GM12878 (cell line): ENCODE measurements at regions not wholly inside any gene's neighbourhood (a gene's known extent, or its start where the extent isn't known, plus 50 kb on each side); places are given as distances from the start of the nearest gene placed in this dataset.

Source experiments
- ATAC-seq: fragments of 200-7000 bp; cut with Tn5 transposase; 3 replicates; pipeline ENCODE4 v1.9.1; 2020; ENCODE audit warnings: mild to moderate bottlenecking, moderate library complexity
- BruUV-seq: library from RNA; stranded (reverse); fragments of 400-500 nt; replicated peaks from 2 replicates; lab custom pipeline; 2021; lab: Mats Ljungman, UMichigan
- CTCF ChIA-PET: fragments of 300-600 bp; sonication (Branson Sonifier 250); formaldehyde crosslinking; extraction: SDS; loops from one replicate; lab custom pipeline; 2021; ENCODE audit warnings: inconsistent platforms; lab: Yijun Ruan, JAX
- POLR2A ChIA-PET: fragments of 350-600 bp; formaldehyde crosslinking; extraction: SDS; loops from one replicate; lab custom pipeline; 2021; ENCODE audit warnings: inconsistent platforms; lab: Charles Lee
- RAD21 ChIA-PET: fragments of 300-600 bp; sonication (Branson Sonifier 250); formaldehyde crosslinking; loops from one replicate; lab custom pipeline; 2023; ENCODE audit warnings: antibody characterized with exemption; ENCODE audit not compliant: unreplicated experiment; lab: Charles Lee
- SMC1A ChIA-PET: fragments of 300-600 bp; sonication (Branson Sonifier 250); formaldehyde crosslinking; loops from one replicate; lab custom pipeline; 2023; ENCODE audit not compliant: unreplicated experiment, uncharacterized antibody; lab: Charles Lee
- DNase-seq: peaks from one replicate; pipeline ENCODE4 v3.0.0-alpha.2; 2011; ENCODE audit warnings: low read depth, low spot score
- FAIRE-seq: peaks from 3 replicates; lab custom pipeline; 2011; peaks lifted over from hg19 to GRCh38; lab: Jason Lieb, UNC
- H2AFZ ChIP-seq: 2 replicates; pipeline ENCODE4 v1.6.0; 2011; ENCODE audit warnings: low read depth, low read length, control low read depth; ENCODE audit not compliant: control insufficient read depth
- H3K27ac ChIP-seq: 2 replicates; pipeline ENCODE4 v1.5.1; 2011; ENCODE audit warnings: control low read depth; ENCODE audit not compliant: control insufficient read depth, insufficient read depth
- H3K27me3 ChIP-seq, 2 experiments: replicated peaks in 1 of 2; 2 replicates each; pipeline versions ENCODE4 v1.6.0 to v1.6.1; 2011; ENCODE audit warnings: low read length in 1 of 2; ENCODE audit not compliant: control insufficient read depth in 2 of 2, insufficient read depth in 2 of 2
- H3K36me3 ChIP-seq, 2 experiments: 2 replicates each; pipeline ENCODE4 v1.5.1; 2011; ENCODE audit warnings: low read length in 1 of 2; ENCODE audit not compliant: control insufficient read depth in 2 of 2, insufficient read depth in 2 of 2
- H3K4me1 ChIP-seq: 2 replicates; pipeline ENCODE4 v1.6.1; 2011; ENCODE audit warnings: mild to moderate bottlenecking, low read length, moderate library complexity, mixed read lengths; ENCODE audit not compliant: control insufficient read depth, insufficient read depth
- H3K4me2 ChIP-seq: 2 replicates; pipeline ENCODE4 v1.6.0; 2011; ENCODE audit warnings: control low read depth; ENCODE audit not compliant: control insufficient read depth, insufficient read depth
- H3K4me3 ChIP-seq: fragments of 200-600 bp; sonication (generic); 2 replicates; pipeline ENCODE4 v1.5.1; 2016
- H3K79me2 ChIP-seq: 2 replicates; pipeline ENCODE4 v1.6.0; 2011; ENCODE audit warnings: low read length; ENCODE audit not compliant: control insufficient read depth, insufficient read depth
- H3K9ac ChIP-seq: 2 replicates; pipeline ENCODE4 v1.8.0; 2011; ENCODE audit warnings: low read length, control low read depth, mixed read lengths; ENCODE audit not compliant: control insufficient read depth, insufficient read depth
- H3K9me3 ChIP-seq: replicated peaks from 3 replicates; pipeline ENCODE4 v1.5.1; 2011; ENCODE audit warnings: mild to moderate bottlenecking, low read length; ENCODE audit not compliant: control insufficient read depth, insufficient read depth
- H4K20me1 ChIP-seq: 2 replicates; pipeline ENCODE4 v1.6.0; 2011; ENCODE audit not compliant: control insufficient read depth, insufficient read depth
- BHLHE40 ChIP-seq, 2 experiments: fragments of 450-650 bp in 1 of 2; IDR thresholded peaks; 2 replicates each; pipeline ENCODE4 v1.6.1; 2011 to 2017; ENCODE audit warnings: low read depth in 2 of 2, borderline replicate concordance in 1 of 2, improper control_type of control experiment in 1 of 2, low read length in 1 of 2, mild to moderate bottlenecking in 1 of 2
- CHD1 ChIP-seq: IDR thresholded peaks from 2 replicates; pipeline ENCODE4 v1.6.1; 2012; ENCODE audit warnings: low read depth, low read length, improper control_type of control experiment
- ELK1 ChIP-seq: IDR thresholded peaks from 2 replicates; pipeline ENCODE4 v1.6.1; 2012; ENCODE audit warnings: low read depth, low read length, improper control_type of control experiment
- ETV6 ChIP-seq, 2 experiments: fragments of 450-650 bp in 1 of 2; IDR thresholded peaks in 1 of 2; conservative IDR thresholded peaks in 1 of 2; 2 replicates each; pipeline ENCODE4 v1.6.1; 2014; ENCODE audit warnings: antibody characterized with exemption in 1 of 2, borderline replicate concordance in 1 of 2, low read depth in 1 of 2, mild to moderate bottlenecking in 1 of 2, moderate library complexity in 1 of 2
- FOXM1 ChIP-seq: IDR thresholded peaks from 2 replicates; pipeline ENCODE4 v1.6.1; 2012; ENCODE audit warnings: low read depth, mild to moderate bottlenecking, inconsistent platforms, low read length, moderate library complexity
- IRF4 ChIP-seq: IDR thresholded peaks from 2 replicates; pipeline ENCODE4 v1.6.1; 2011; ENCODE audit warnings: low read depth, low read length
- JUNB ChIP-seq: IDR thresholded peaks from 2 replicates; pipeline ENCODE4 v1.6.1; 2016; ENCODE audit warnings: antibody characterized with exemption, mild to moderate bottlenecking
- NR2C2 ChIP-seq: IDR thresholded peaks from 2 replicates; pipeline ENCODE4 v1.6.1; 2011; ENCODE audit warnings: borderline replicate concordance, low read depth; ENCODE audit not compliant: control insufficient read depth, insufficient read length
- RAD21 ChIP-seq: IDR thresholded peaks from 2 replicates; pipeline ENCODE4 v1.6.1; 2011; ENCODE audit warnings: mild to moderate bottlenecking, low read depth, low read length, moderate library complexity; ENCODE audit not compliant: insufficient read depth
- RAD51 ChIP-seq: fragments of 450-650 bp; IDR thresholded peaks from 2 replicates; pipeline ENCODE4 v1.6.1; 2016; ENCODE audit warnings: moderate library complexity, mild to moderate bottlenecking, inconsistent platforms
- RBBP5 ChIP-seq: fragments of 200-600 bp; sonication (generic); conservative IDR thresholded peaks from 2 replicates; pipeline ENCODE4 v1.6.1; 2016
- SIN3A ChIP-seq: IDR thresholded peaks from 2 replicates; pipeline ENCODE4 v1.6.1; 2012; ENCODE audit warnings: low read depth, low read length, improper control_type of control experiment
- TCF3 ChIP-seq: IDR thresholded peaks from 2 replicates; pipeline ENCODE4 v1.6.1; 2012; ENCODE audit warnings: low read depth, mild to moderate bottlenecking, low read length, borderline replicate concordance; ENCODE audit not compliant: insufficient read depth
- USF1 ChIP-seq: IDR thresholded peaks from 2 replicates; pipeline ENCODE4 v1.6.1; 2011; ENCODE audit warnings: borderline replicate concordance, low read depth, mild to moderate bottlenecking, moderate library complexity, mixed read lengths, low read length; ENCODE audit not compliant: insufficient read depth; ENCODE audit errors: extremely low read length
- ZNF274 ChIP-seq: IDR thresholded peaks from one replicate; pipeline ENCODE4 v1.8.0; 2011; ENCODE audit not compliant: insufficient read length, insufficient read depth
- WGBS: methylation state at CpG from one replicate; pipeline ENCODE4 v1.1.6; 2016; ENCODE audit warnings: low lambda C conversion rate; ENCODE audit not compliant: insufficient replicate concordance, insufficient coverage; ENCODE audit errors: missing lambda C conversion rate; 5-methylcytosine and 5-hydroxymethylcytosine counted together
- in situ Hi-C: fragments of 300-500 bp; cut with MboI; formaldehyde crosslinking; loops from 9 replicates; pipeline ENCODE4 v1.14.3; 2018; ENCODE audit warnings: mixed read lengths
- intact Hi-C: fragments of 100-400 bp; cut with micrococcal nuclease; formaldehyde crosslinking; loops from one replicate; pipeline ENCODE4 v1.14.2; 2022; ENCODE audit not compliant: unreplicated experiment
- TF ChIP-seq, protein P1 (sequence below): fragments of 450-650 bp; IDR thresholded peaks from 2 replicates; pipeline ENCODE4 v1.6.1; 2017; ENCODE audit warnings: borderline replicate concordance

DNA sequence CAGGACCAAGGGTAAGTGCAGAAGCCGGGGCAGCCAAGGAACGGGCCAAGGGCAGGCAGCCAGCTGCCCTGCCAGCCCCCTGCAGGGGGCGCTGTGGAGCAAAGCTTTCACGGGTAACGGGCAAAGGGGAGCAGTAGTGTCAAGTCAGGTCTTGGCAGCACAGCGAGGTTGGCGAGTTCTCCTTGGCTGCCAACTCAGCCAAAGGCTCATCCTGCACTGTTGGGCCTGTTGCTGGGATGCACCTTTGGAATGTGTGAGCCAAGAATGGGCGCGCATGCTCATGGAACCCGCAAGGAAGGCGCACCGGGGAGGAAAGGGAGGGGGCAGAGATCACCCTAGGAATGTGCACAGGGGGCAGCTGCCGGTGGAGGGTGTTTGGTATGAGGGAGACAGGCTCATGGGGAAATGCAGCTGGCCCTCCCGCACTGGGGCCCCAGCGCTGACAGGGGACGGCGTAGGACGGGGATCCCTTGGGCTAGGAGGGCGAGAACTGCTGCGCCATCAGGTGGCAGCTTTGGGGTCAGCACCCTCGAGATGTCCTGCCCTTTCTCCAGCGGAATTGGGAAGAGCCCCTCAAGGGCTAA is 138.0 kb downstream of the ASCL4 start:
- FAIRE-seq (no peak), DNase-seq (no peak), ATAC-seq (peak; percentile 98)
- Histone ChIP-seq H4K20me1 (no peaks in the 10 kb centered on the region), H3K27ac (no peak overlapping the region), H3K9ac (no peak overlapping the region), H2AFZ (peak overlapping the region; percentile 61), H3K4me3 (no peak overlapping the region; the same call in 1 of the 2 replicates), H3K4me1 (no peaks in the 10 kb centered on the region), H3K27me3 (no peaks in the 10 kb centered on the region; a peak in 2 of 4 replicates), H3K9me3 (no peaks in the 10 kb centered on the region), H3K79me2 (no peaks in the 10 kb centered on the region), H3K36me3 (no peaks in the 10 kb centered on the region), H3K4me2 (peak overlapping the region; percentile 77)
- intact Hi-C loops (no loop called here), in situ Hi-C loops (no loop called here)
- BruUV-seq: no TSS peak
- CTCF ChIA-PET: interaction anchor here (0.5 to 2.8 kb wide), 30 partner anchors 9 to 572 kb away, joined by 3 to 19 read pairs (median 4); partner anchors contain the start of gene PWP1
- POLR2A ChIA-PET: no interaction called here
- RAD21 ChIA-PET: interaction anchor here (1.0 to 1.4 kb wide), 2 partner anchors 9 to 235 kb away, joined by 3 to 4 read pairs; no protein-coding TSS in a partner anchor
- 3% methylated on average over 22 of the region's 22 CpGs for WGBS
- SMC1A ChIA-PET: interaction anchor here (1.1 kb wide), 1 partner anchor 153 kb away, joined by 3 read pairs; no protein-coding TSS in a partner anchor
- TF ChIP-seq RAD51: no peak
- TF ChIP-seq, protein P1, sequence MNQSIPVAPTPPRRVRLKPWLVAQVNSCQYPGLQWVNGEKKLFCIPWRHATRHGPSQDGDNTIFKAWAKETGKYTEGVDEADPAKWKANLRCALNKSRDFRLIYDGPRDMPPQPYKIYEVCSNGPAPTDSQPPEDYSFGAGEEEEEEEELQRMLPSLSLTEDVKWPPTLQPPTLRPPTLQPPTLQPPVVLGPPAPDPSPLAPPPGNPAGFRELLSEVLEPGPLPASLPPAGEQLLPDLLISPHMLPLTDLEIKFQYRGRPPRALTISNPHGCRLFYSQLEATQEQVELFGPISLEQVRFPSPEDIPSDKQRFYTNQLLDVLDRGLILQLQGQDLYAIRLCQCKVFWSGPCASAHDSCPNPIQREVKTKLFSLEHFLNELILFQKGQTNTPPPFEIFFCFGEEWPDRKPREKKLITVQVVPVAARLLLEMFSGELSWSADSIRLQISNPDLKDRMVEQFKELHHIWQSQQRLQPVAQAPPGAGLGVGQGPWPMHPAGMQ: no peak
- no peak for TF ChIP-seq ELK1
- TF ChIP-seq RBBP5: no peak
- 0 out of 2 replicates have a peak, but pooled peaks have one; percentile 18 for TF ChIP-seq RAD21
- no peak for TF ChIP-seq SIN3A
- TF ChIP-seq TCF3: no peak
- TF ChIP-seq CHD1: no peak
- TF ChIP-seq FOXM1: no peak
- TF ChIP-seq ETV6 (conservative IDR thresholded peaks at IDR 0.05 in 1 of 2, IDR thresholded peaks at IDR 0.05 in 1 of 2; ENCODE audit: borderline replicate concordance in 1 of 2, low read depth in 1 of 2): no peak
- no peak for TF ChIP-seq NR2C2
- peak in 1 of 2 experiments; percentile 10; a peak in 1 of 4 replicates for TF ChIP-seq BHLHE40 (IDR thresholded peaks at IDR 0.05; ENCODE audit: borderline replicate concordance in 1 of 2, low read depth in 2 of 2, low read length in 1 of 2)
- TF ChIP-seq ZNF274: no peak
- TF ChIP-seq JUNB: no peak
- no peak for TF ChIP-seq IRF4
- TF ChIP-seq USF1: no peak
